Smooth muscle cell (in vitro differentiated cells): ENCODE measurements at regions not wholly inside any gene's neighbourhood (a gene's known extent, or its start where the extent isn't known, plus 50 kb on each side); places are given as distances from the start of the nearest gene placed in this dataset.
"Not testable (repeated sequence)": the region's sequence is repeated elsewhere in the genome, so short reads cannot be mapped to it uniquely, and the experiment has no call there.

Experiments used
- DNase-seq: peaks from one replicate; lab custom pipeline; 2025; ENCODE audit not compliant: unreplicated experiment; lab: John Stamatoyannopoulos, UW
- H2AFZ ChIP-seq: fragments of 200-600 bp; sonication (generic); 2 replicates; pipeline ENCODE4 v1.6.0; 2016; ENCODE audit warnings: antibody characterized with exemption, low read depth, mild to moderate bottlenecking
- H3F3A ChIP-seq: fragments of 200-600 bp; sonication (generic); 2 replicates; pipeline ENCODE4 v1.6.0; 2017; ENCODE audit warnings: antibody characterized with exemption, low read depth
- H3K27ac ChIP-seq: fragments of 200-600 bp; sonication (generic); 2 replicates; pipeline ENCODE4 v1.5.1; 2016; ENCODE audit warnings: low read depth, mild to moderate bottlenecking
- H3K27me3 ChIP-seq: fragments of 200-600 bp; sonication (generic); 2 replicates; pipeline ENCODE4 v1.6.1; 2016; ENCODE audit warnings: low read depth, mild to moderate bottlenecking
- H3K36me3 ChIP-seq: fragments of 200-600 bp; sonication (generic); 2 replicates; pipeline ENCODE4 v1.5.1; 2016; ENCODE audit warnings: low read depth
- H3K4me1 ChIP-seq: fragments of 200-600 bp; sonication (generic); 2 replicates; pipeline ENCODE4 v1.5.1; 2016; ENCODE audit warnings: low read depth
- H3K4me2 ChIP-seq: fragments of 200-600 bp; sonication (generic); 2 replicates; pipeline ENCODE4 v1.6.0; 2016; ENCODE audit warnings: mild to moderate bottlenecking
- H3K4me3 ChIP-seq: fragments of 200-600 bp; sonication (generic); 2 replicates; pipeline ENCODE4 v1.5.1; 2016; ENCODE audit warnings: mild to moderate bottlenecking
- H3K79me2 ChIP-seq: fragments of 200-600 bp; sonication (generic); 2 replicates; pipeline ENCODE4 v1.6.0; 2016; ENCODE audit warnings: low read depth, mild to moderate bottlenecking
- H3K9ac ChIP-seq: fragments of 200-600 bp; sonication (generic); 2 replicates; pipeline ENCODE4 v1.6.0; 2016; ENCODE audit warnings: low read depth
- H3K9me3 ChIP-seq: fragments of 200-600 bp; sonication (generic); replicated peaks from 2 replicates; pipeline ENCODE4 v1.5.1; 2016; ENCODE audit warnings: low read depth
- H4K20me1 ChIP-seq: fragments of 200-600 bp; sonication (generic); 2 replicates; pipeline ENCODE4 v1.6.0; 2016; ENCODE audit warnings: low read depth
- WGBS: methylation state at CpG from one replicate; pipeline ENCODE4 v1.1.7; 2016; ENCODE audit warnings: low lambda C conversion rate; 5-methylcytosine and 5-hydroxymethylcytosine counted together
- TF ChIP-seq, protein P1 (sequence below): fragments of 200-600 bp; sonication (generic); IDR thresholded peaks from 2 replicates; pipeline ENCODE4 v1.5.1; 2017; ENCODE audit warnings: borderline replicate concordance, mild to moderate bottlenecking, antibody characterized with exemption; ENCODE audit not compliant: insufficient read depth, poor library complexity, severe bottlenecking

- DNase-seq, H2AFZ ChIP-seq, H4K20me1 ChIP-seq, H3K9me3 ChIP-seq, H3K4me3 ChIP-seq, H3K27ac ChIP-seq, H3K36me3 ChIP-seq, H3K4me2 ChIP-seq, H3K9ac ChIP-seq, H3F3A ChIP-seq, H3K79me2 ChIP-seq, H3K27me3 ChIP-seq: not testable (repeated sequence)
- peaks cover 34% of the 10 kb centered on the region for H3K4me1 ChIP-seq
- WGBS = 76% methylated on average over 7 of the region's 7 CpGs
Observed at GRCh38 chr12:124070394-124071074, 97.5 kb downstream of the ZNF664 start.

DNA sequence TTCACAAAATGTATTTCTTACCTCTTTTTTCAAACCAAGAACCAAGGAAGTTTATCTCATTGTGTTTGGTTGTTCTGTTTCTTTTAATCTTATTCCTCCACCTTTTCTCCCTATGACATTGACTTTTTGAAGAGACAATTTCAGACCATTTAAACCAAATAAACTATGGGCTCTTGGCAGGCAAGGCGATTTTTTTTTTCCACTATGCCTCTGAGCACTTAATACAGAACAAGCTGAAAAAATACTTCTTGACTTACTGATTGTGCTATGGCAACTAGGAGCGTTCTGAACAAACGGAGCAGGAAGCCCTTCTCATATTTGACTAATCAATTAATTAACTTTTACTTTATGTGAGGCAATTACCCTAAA, 98.0 kb downstream of the ZNF664 start:
- Histone ChIP-seq H3K9me3 (no peaks in the 10 kb centered on the region), H3K27ac (no peak overlapping the region), H3F3A (no peaks in the 10 kb centered on the region), H3K27me3 (no peaks in the 10 kb centered on the region), H3K4me2 (no peak overlapping the region), H2AFZ (no peak overlapping the region), H3K9ac (no peak overlapping the region), H4K20me1 (no peaks in the 10 kb centered on the region), H3K4me3 (no peak overlapping the region), H3K4me1 (peaks cover 34% of the 10 kb centered on the region), H3K36me3 (no peaks in the 10 kb centered on the region), H3K79me2 (no peaks in the 10 kb centered on the region)
- TF ChIP-seq, protein P1, sequence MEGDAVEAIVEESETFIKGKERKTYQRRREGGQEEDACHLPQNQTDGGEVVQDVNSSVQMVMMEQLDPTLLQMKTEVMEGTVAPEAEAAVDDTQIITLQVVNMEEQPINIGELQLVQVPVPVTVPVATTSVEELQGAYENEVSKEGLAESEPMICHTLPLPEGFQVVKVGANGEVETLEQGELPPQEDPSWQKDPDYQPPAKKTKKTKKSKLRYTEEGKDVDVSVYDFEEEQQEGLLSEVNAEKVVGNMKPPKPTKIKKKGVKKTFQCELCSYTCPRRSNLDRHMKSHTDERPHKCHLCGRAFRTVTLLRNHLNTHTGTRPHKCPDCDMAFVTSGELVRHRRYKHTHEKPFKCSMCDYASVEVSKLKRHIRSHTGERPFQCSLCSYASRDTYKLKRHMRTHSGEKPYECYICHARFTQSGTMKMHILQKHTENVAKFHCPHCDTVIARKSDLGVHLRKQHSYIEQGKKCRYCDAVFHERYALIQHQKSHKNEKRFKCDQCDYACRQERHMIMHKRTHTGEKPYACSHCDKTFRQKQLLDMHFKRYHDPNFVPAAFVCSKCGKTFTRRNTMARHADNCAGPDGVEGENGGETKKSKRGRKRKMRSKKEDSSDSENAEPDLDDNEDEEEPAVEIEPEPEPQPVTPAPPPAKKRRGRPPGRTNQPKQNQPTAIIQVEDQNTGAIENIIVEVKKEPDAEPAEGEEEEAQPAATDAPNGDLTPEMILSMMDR = no peak
- DNase-seq = no peak
- 88% methylated on average over 3 of the region's 3 CpGs for WGBS

- 31% methylated on average over 8 of the region's 8 CpGs for WGBS
- Histone ChIP-seq H3K36me3 (no peaks in the 10 kb centered on the region), H3K4me2 (peak overlapping the region; percentile 49), H3K4me1 (peaks cover 34% of the 10 kb centered on the region), H3K9me3 (no peaks in the 10 kb centered on the region), H4K20me1 (no peaks in the 10 kb centered on the region), H3K27ac (peak overlapping the region; percentile 17), H2AFZ (peak overlapping the region; percentile 10), H3K9ac (no peak overlapping the region), H3F3A (no peaks in the 10 kb centered on the region), H3K79me2 (no peaks in the 10 kb centered on the region), H3K27me3 (no peaks in the 10 kb centered on the region), H3K4me3 (no peak overlapping the region)
- TF ChIP-seq, protein P1 = no peak
- no peak for DNase-seq
Observed at GRCh38 chr12:124073356-124074035, 100.5 kb downstream of the ZNF664 start.

- Histone ChIP-seq H3K27me3 (no peaks in the 10 kb centered on the region), H4K20me1 (no peaks in the 10 kb centered on the region), H3K36me3 (no peaks in the 10 kb centered on the region), H3F3A (no peaks in the 10 kb centered on the region), H2AFZ (no peak overlapping the region), H3K4me3 (no peak overlapping the region), H3K9me3 (no peaks in the 10 kb centered on the region), H3K4me2 (no peak overlapping the region), H3K9ac (no peak overlapping the region), H3K27ac (no peak overlapping the region), H3K79me2 (no peaks in the 10 kb centered on the region), H3K4me1 (peaks cover 30% of the 10 kb centered on the region)
- 85% methylated on average over 4 of the region's 4 CpGs for WGBS
- no peak for DNase-seq
- TF ChIP-seq, protein P1 = no peak
Observed at GRCh38 chr12:124075841-124076240, 102.8 kb downstream of the ZNF664 start.
